ENCODE measurements at regions not wholly inside any gene's neighbourhood (a gene's known extent, or its start where the extent isn't known, plus 50 kb on each side); places are given as distances from the start of the nearest gene placed in this dataset.

DNA sequence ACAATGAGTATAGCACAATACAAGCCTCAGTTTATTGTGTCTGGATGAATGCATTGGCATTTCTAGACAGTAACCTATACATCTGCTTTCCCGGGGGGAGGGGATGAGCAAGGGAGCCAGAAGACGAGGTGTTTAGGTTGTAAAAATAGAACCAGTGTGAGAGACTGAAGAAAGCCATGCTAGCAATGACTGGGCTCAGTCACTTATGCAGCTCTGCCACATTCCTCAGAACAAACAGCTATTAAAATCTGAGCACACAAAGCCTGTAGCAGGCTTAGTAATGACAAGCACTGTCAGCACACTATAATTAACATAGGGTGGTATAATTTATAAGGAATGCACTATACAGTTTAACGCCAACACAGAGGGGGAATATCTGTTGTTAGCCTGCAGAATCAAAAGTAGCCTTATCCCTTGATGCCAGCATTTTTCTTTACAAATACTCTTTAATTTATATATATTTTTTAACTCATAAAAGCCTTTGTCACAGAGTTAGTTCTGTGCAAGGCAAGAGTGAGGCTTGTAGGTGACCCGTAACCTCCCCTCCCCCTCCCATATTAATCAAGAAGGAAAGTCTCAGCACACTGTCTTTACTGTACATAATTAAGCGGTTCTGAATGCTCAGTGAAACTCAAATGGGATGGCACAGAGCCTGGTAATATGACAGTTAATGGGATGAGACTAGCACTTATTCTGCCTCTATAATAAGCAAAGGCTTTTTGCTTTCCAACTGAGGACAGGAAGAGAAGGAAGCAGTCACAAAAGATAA is 295.4 kb downstream of the CSNK1G3 start:
- H3K4me3 ChIP-seq (ENCODE audit: low read depth, low read length): no peak overlapping the region
- TF ChIP-seq, protein P1, sequence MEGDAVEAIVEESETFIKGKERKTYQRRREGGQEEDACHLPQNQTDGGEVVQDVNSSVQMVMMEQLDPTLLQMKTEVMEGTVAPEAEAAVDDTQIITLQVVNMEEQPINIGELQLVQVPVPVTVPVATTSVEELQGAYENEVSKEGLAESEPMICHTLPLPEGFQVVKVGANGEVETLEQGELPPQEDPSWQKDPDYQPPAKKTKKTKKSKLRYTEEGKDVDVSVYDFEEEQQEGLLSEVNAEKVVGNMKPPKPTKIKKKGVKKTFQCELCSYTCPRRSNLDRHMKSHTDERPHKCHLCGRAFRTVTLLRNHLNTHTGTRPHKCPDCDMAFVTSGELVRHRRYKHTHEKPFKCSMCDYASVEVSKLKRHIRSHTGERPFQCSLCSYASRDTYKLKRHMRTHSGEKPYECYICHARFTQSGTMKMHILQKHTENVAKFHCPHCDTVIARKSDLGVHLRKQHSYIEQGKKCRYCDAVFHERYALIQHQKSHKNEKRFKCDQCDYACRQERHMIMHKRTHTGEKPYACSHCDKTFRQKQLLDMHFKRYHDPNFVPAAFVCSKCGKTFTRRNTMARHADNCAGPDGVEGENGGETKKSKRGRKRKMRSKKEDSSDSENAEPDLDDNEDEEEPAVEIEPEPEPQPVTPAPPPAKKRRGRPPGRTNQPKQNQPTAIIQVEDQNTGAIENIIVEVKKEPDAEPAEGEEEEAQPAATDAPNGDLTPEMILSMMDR (IDR thresholded peaks at IDR 0.05; ENCODE audit: low read depth, low read length): no peak

DNA sequence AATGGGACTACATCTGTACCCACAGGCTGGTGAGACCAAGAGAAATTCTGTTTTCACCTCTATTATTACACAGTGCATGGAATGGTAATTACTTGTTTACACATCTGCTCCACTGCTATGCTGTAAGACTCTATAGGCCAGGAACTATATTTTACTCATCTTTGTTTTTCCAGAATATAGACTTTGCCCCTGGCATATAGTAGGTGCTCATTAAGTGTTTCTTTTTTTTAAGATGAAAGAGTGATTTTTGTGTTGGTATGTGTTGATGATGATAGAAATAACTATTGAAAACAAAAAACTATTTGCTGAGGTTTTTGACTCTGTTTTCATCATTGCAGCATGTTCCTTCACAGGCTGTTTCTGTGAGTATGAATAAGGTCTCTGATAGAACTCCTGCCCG is 294.7 kb downstream of the CSNK1G3 start:
- TF ChIP-seq, protein P1 (IDR thresholded peaks at IDR 0.05; ENCODE audit: low read depth, low read length): no peak
- H3K4me3 ChIP-seq (ENCODE audit: low read depth, low read length): no peak overlapping the region

GRCh38 chr5:123805300-123805699 is 293.3 kb downstream of the CSNK1G3 start:
- TF ChIP-seq, protein P1 (IDR thresholded peaks at IDR 0.05; ENCODE audit: low read depth, low read length): no peak
- no peak overlapping the region for H3K4me3 ChIP-seq (ENCODE audit: low read depth, low read length)

DNA sequence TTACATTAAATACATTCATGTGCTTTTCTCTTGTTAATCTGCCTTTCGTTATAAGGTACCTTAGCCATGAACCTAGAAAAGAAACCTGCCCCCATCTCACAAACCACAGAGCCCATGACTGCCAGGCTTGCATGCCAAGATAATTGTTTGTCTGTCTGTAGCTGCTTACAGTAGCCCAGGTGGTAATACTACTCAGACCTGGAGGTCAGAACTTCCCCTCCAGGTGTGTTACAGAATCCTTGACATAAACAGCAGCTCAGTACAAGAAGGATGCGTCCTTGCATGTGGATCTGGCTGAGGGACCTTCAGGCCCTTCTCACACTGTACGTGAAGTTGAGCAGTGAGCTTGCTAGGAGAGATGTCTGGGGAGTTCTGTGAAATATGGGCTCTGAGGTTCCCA is 291.4 kb downstream of the CSNK1G3 start:
- no peak overlapping the region for H3K4me3 ChIP-seq (ENCODE audit: low read depth, low read length)
- TF ChIP-seq, protein P1 (IDR thresholded peaks at IDR 0.05; ENCODE audit: low read depth, low read length): no peak

- no peak overlapping the region for H3K4me3 ChIP-seq (ENCODE audit: low read depth, low read length)
- TF ChIP-seq, protein P1 (IDR thresholded peaks at IDR 0.05; ENCODE audit: low read depth, low read length): no peak
Measured at GRCh38 chr5:123802298-123802951, 290.4 kb downstream of the CSNK1G3 start.

DNA sequence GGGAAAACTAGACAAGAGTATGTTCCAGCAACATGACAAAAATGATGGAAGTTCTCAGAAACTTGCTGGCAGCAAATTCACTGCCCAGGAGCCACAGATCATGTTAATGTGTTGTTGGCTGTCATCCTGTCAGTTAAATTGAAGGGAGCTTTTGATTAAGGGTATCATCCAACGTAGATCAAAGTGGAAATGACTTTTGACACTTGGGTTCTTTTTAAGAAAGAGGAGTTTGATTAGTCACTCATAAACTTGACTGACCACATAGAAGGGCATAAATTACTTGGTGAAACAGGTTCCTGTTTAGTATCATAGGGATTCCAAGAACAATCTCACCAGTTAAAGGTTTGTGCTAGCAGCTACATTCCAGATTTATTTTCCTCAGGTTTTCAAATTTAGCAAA is 288.7 kb downstream of the CSNK1G3 start:
- H3K4me3 ChIP-seq (ENCODE audit: low read depth, low read length): no peak overlapping the region
- TF ChIP-seq, protein P1 (IDR thresholded peaks at IDR 0.05; ENCODE audit: low read depth, low read length): no peak

GRCh38 chr5:123795688-123796087 is 283.7 kb downstream of the CSNK1G3 start:
- TF ChIP-seq, protein P1 (IDR thresholded peaks at IDR 0.05; ENCODE audit: low read depth, low read length): no peak

More at GRCh38 chr5:123795688-123796087, 283.7 kb downstream of the CSNK1G3 start:
- no peak overlapping the region for H3K4me3 ChIP-seq (ENCODE audit: low read depth, low read length)

Measured in WI38 (cell line).